ENCODE measurements at regions not wholly inside any gene's neighbourhood (a gene's known extent, or its start where the extent isn't known, plus 50 kb on each side); places are given as distances from the start of the nearest gene placed in this dataset.

- Histone ChIP-seq H3K27ac (no peak overlapping the region), H3K9me3 (peaks cover 0 to 7% of the 10 kb centered on the region in 2 donors), H3K36me3 (no peaks in the 10 kb centered on the region), H3K4me1 (no peaks in the 10 kb centered on the region), H3K27me3 (no peaks in the 10 kb centered on the region), H3K4me3 (no peak overlapping the region)
- DNase-seq, result no peak
- intact Hi-C loops (cut with DNase I), result no loop called here
- no peak for TF ChIP-seq CTCF (IDR thresholded peaks at IDR 0.05)
- ATAC-seq, result no peak
Observed at GRCh38 chr7:118731854-118732253, 507.4 kb downstream of the ANKRD7 start.

- H3K4me1 ChIP-seq, result no peaks in the 10 kb centered on the region
- DNase-seq (no peak), ATAC-seq (no peak)
- no peak for TF ChIP-seq CTCF (IDR thresholded peaks at IDR 0.05)
- H3K27me3 ChIP-seq, result no peaks in the 10 kb centered on the region
- no peak overlapping the region for H3K27ac ChIP-seq
- no peaks in the 10 kb centered on the region for H3K36me3 ChIP-seq
- no peak overlapping the region for H3K4me3 ChIP-seq
- peaks cover 0 to 3% of the 10 kb centered on the region in 2 donors for H3K9me3 ChIP-seq
- intact Hi-C loops (cut with DNase I), result no loop called here
Observed at GRCh38 chr7:118734541-118734940, 510.0 kb downstream of the ANKRD7 start.

GRCh38 chr7:118735441-118735840, 510.9 kb downstream of the ANKRD7 start:
- Histone ChIP-seq H3K4me3 (no peak overlapping the region), H3K9me3 (peaks cover 0 to 3% of the 10 kb centered on the region in 2 donors), H3K4me1 (no peaks in the 10 kb centered on the region), H3K36me3 (no peaks in the 10 kb centered on the region), H3K27me3 (no peaks in the 10 kb centered on the region), H3K27ac (no peak overlapping the region)
- DNase-seq, result peak in 1 of 4 donors; percentile 8
- no peak for TF ChIP-seq CTCF (IDR thresholded peaks at IDR 0.05)
- no peak for ATAC-seq
- intact Hi-C loops (cut with DNase I), result no loop called here

GRCh38 chr7:118737935-118738334, 513.4 kb downstream of the ANKRD7 start:
- Histone ChIP-seq H3K36me3 (no peaks in the 10 kb centered on the region), H3K27ac (no peak overlapping the region)
- intact Hi-C loops (cut with DNase I), result no loop called here

GRCh38 chr7:118745927-118746326, 521.4 kb downstream of the ANKRD7 start:
- H3K27me3 ChIP-seq, result no peaks in the 10 kb centered on the region
- H3K4me1 ChIP-seq, result no peaks in the 10 kb centered on the region
- no peak for TF ChIP-seq CTCF (IDR thresholded peaks at IDR 0.05)
- no peaks in the 10 kb centered on the region for H3K36me3 ChIP-seq
- ATAC-seq (no peak), DNase-seq (peak in 1 of 4 donors; percentile 10)
- H3K9me3 ChIP-seq, result peaks cover 0 to 2% of the 10 kb centered on the region in 2 donors
- no peak overlapping the region for H3K4me3 ChIP-seq
- no peak overlapping the region for H3K27ac ChIP-seq
- intact Hi-C loops (cut with DNase I), result no loop called here

More at GRCh38 chr7:118737935-118738334, 513.4 kb downstream of the ANKRD7 start:
- Histone ChIP-seq H3K4me3 (no peak overlapping the region), H3K9me3 (peaks cover 0 to 3% of the 10 kb centered on the region in 2 donors), H3K4me1 (no peaks in the 10 kb centered on the region), H3K27me3 (no peaks in the 10 kb centered on the region)
- DNase-seq (no peak), ATAC-seq (no peak)
- TF ChIP-seq CTCF (IDR thresholded peaks at IDR 0.05), result no peak
